Skin of body (tissue), 1 donor: ENCODE measurements at regions not wholly inside any gene's neighbourhood (a gene's known extent, or its start where the extent isn't known, plus 50 kb on each side); places are given as distances from the start of the nearest gene placed in this dataset.
"Not testable (repeated sequence)": the region's sequence is repeated elsewhere in the genome, so short reads cannot be mapped to it uniquely, and the experiment has no call there.

ENCODE experiments used
- DNase-seq: peaks from one replicate; lab custom pipeline; 2025; lab: John Stamatoyannopoulos, UW

DNA sequence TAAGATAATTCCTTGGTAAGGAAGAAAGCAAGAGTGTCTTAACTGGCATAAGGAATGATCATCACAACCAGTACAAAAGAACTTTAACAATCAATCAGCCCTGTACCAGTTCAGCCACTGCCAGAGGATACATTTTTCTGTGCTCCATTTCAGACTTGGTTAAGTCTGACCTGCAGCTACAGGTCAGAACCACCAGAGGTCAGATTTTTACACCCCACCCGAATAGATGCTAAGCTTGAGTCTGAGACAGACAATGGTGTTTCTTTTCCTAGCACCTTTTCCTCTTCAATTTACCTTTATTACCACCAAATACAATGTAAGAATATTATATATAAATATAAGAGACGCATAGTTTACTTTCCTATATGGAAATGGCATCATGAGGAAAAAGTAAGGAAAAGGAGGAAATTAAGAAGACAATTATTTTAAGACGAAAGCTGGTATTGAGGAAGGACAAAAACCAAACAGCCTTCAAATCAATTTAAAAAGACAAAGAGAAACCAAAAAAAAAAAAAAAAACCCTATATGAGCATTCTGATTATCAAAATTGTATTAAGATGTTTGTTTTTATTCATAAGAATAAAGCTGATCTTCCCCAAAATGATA, 215.3 kb upstream of the TTC29 start:
- DNase-seq = peak; percentile 72

DNA sequence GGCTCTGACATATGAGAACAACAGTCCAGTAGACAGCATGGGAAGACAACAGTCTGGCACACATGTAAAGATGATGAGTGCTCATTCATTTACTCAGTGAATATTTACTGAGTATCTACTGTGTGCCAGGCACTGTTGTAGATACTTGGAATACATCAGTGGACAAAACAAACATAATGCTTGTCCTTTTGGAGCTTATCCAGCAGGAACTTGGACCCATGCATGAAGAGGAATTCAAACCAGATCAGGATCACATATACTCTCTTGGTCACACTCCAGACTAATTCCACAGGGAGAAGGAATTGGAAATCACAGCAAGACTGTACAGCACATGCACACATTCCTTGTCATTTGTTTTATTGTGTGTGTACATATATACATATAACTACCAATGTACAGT, 217.6 kb upstream of the TTC29 start:
- peak; percentile 73 for DNase-seq

DNA sequence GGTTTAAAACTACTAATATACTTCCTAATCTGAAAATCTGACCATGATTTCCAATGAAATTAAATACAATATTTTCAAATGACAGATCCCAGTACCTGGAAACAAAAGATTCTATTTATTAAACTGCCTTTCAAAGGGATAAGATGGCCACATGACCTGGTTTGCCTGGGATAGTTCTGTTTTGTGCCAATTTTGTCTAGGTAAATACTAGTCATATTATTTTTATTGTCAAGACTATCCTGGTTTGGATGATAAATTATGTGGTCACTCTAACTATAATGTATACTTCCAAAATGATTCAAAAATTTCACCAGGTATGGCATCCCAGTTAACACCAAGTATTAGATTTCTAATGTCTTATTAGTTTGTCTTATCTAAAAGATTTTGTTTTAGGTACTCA, 222.5 kb upstream of the TTC29 start:
- DNase-seq = not testable (repeated sequence)

DNA sequence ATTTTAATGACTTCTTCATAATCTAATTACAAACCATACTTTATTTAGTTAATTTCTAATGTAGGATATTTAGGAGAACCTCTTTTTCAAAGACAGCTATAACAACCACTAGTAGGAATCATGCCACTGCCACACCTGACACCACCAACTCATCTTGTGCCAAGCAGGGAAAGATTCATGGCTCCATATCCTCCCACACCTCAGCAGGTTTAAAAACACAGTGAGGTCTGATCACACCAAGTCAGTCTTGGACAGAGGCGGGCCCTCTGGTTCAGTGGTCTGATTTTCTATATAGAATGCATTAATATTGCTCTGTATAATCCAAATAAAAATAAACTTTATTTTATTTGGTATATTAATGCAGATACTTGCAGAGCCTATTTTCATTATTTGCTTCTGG, 227.7 kb upstream of the TTC29 start:
- no peak for DNase-seq

DNA sequence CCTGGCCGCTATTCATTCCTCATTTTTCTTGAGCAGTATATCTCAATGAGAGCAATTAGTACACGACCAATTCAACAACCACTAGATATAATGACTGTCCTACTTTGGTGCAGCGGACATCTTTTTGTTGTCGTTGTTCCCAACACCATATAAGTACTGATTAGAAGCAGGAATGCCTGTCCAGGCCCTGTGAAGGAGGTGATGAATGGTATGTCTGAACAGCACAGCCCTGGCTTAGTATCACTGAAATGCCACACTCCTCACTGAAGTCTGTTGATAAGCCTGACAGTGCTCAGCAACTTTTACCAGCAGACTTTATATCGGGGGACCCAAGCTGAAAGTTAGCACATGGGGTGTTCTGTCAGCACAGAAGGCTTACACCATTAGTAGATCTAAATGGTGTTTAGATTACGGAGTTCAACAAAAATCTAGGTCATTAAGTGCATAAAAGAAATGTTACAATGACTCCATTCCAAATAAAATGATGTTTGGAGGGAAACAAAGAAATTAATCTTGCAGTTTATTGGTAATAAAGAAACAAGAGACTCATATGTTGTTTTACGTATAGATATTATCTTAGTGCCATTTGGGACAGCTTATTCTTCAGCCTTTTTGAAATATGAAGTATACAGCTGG, 228.3 kb upstream of the TTC29 start:
- DNase-seq = peak; percentile 12

DNA sequence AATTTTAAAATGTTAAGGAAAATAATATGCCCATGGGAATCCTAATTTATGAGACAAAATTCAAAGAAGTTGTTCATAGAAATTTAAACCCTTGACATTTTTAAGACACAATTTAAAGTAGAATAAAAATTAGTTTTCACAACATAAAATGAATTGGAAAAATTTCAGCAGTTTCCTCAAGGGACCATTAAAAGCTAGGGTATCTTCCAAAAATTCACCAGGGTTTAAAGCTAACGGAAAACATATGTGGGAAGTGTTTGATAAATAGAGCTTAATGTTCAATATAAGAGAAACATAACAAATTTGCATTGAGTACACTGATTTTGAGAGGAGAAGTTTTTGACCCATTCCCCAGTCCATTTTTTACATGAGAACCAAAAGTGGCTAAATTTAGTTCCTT, 228.9 kb upstream of the TTC29 start:
- peak; percentile 61 for DNase-seq

- no peak for DNase-seq
These were observed 229.9 kb upstream of the TTC29 start for GRCh38 chr4:147175460-147176025.

GRCh38 chr4:147182041-147182440, 236.4 kb upstream of the TTC29 start:
- DNase-seq = no peak

- no peak for DNase-seq
These were observed 247.0 kb upstream of the TTC29 start for GRCh38 chr4:147192679-147193078.

DNA sequence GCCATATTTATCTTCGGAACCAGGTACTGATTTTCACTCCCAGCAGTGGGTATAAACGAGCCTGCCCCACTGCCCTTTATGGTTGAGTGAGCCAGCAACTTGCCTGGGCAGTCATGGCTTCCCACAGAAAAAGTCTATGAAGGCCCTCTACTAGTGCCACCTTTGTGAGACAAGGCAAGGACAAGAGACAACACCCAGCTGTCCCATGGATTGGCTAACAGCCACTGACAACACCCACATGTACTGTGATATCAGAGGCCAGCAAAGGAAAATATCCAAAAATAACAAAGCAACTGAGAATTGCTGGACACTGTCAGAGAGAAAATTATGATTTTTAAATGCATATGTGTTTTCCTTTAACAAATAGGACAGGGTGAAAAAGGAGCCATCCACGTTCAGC, 248.4 kb upstream of the TTC29 start:
- no peak for DNase-seq

DNA sequence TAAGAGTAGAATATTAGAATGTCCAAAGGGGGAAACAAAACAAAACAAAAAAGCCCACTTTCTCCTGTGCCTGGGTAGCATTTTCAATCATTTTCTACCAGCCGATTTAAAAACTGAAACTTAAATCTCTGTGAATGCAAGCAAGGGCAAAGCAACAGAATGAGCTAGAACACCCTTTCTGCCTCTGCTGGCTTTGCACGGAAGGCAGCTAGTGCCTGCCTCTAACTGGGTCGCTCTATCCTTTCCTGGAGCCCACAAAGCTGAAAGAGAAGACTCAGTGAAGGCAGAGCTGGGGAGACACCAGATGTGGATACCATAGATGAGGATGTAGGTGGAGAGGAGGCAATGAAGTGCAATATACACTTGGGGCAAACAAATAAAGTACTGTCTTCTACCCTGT, 248.9 kb upstream of the TTC29 start:
- DNase-seq = no peak

DNA sequence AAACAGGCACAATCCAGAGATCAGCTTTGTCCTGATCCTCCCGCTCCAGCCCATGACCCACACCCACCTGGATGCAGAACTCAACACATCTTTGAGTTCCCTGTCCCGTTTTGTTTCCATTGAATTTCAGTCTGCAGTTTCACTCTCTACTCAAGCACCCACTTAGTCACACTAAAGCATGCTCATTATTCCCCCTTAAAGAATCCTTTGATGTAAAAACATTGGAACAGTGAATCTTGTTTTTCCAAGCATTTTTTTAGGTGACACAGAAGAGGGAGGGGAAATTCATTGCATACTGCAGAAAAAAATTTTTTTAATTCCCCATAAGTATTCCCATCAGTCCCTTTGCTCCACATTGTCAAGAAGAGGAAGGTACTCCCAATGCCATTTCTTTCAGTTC, 249.7 kb upstream of the TTC29 start:
- no peak for DNase-seq

DNA sequence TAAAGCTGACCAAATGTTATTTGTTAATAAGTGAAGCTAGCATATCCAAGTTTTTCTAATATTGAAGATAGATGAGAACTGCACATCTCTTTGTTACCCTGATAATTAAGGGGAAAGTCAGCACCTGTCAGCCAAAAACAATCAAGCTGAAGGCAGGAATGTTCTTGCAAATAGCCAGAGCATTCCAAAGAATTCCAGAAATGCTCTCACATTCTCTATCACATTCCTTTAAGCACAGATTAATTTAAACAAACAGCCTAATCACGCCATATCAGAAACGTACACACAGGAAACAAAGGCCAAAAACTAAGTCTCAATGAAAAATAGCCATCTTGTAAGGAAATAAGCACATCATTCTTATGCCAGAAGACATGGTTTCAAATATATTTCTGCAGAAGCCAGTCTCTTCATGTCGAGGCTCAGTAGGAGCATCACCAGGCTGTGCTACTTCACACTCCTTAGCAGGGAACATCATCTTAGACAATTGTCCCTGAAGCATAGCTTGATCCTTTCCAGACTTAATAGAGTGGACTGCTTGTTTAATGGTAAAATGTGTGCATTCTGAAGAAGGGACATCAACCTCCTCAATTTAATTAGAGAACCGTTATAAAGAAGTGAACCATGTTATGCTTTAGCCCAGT, 252.9 kb upstream of the TTC29 start:
- DNase-seq = no peak

DNA sequence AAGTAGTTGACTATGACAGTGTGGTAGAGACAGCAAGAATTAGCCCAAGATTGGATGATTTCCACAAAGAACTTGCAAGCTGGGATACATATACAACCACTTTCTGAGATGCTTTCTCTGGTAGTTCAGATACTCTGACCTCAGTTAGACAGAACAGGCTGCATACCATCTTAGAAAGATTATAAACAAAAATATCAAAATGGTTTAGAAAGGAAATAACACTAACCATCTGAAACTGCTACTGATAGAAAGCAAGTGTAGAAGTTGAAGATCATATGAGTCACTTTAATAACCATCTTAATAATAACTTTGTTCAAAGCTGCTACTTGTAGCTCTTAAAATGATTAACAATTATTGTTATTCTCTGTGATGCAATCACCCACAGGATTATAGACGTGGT, 255.4 kb upstream of the TTC29 start:
- no peak for DNase-seq

- DNase-seq = peak; percentile 36
These were observed 261.1 kb upstream of the TTC29 start for GRCh38 chr4:147206807-147207206.

GRCh38 chr4:147207911-147208310, 262.2 kb upstream of the TTC29 start:
- peak; percentile 3 for DNase-seq

GRCh38 chr4:147217655-147218054, 263.2 kb upstream of the EDNRA start:
- no peak for DNase-seq

DNA sequence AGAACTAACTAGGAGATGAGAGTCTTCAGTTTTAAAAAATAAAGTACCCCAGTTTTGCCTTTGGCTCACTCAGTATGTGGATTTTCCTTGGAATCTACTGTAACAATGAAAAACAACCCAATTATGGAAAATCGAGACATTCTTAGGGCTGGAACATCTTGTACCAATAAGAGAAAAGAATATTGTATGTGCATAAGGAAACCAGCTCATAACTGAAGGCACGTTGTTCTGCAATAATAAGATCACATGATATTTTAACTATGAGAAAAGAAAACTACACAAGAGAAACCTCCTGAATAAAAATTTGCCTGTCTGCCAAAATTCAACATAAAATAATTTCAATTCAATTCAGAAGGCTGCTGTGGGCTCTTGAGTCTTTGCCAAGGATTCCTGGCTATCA, 261.8 kb upstream of the EDNRA start:
- no peak for DNase-seq

- no peak for DNase-seq
These were observed 260.1 kb upstream of the EDNRA start for GRCh38 chr4:147220833-147221232.

GRCh38 chr4:147222906-147223305, 258.0 kb upstream of the EDNRA start:
- no peak for DNase-seq

- no peak for DNase-seq
These were observed 257.3 kb upstream of the EDNRA start for GRCh38 chr4:147223576-147223975.

- DNase-seq = no peak
These were observed 244.1 kb upstream of the EDNRA start for GRCh38 chr4:147236806-147237205.

DNA sequence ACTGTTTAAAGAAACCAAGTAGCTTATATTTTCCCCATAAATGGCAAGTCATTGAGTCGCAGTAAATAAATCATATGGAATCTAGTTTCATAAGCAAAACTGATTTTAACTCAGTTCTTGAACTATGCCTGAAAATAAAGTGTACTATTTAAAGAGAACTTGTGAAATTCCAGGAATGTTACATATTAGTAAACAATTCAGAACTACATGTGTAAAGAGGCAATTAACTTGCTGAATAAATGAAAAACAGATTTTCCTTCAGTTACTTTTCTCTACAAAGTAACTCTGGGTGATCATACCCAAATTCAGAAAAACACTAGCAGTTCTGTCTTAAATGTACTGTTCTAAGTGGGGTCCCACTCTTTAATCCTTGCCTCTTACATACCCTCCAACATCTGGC, 236.1 kb upstream of the EDNRA start:
- no peak for DNase-seq
